ENCODE measurements at regions not wholly inside any gene's neighbourhood (a gene's known extent, or its start where the extent isn't known, plus 50 kb on each side); places are given as distances from the start of the nearest gene placed in this dataset.
A peak's percentile ranks its signal among the peaks of the same experiment; 100 is the strongest.

DNA sequence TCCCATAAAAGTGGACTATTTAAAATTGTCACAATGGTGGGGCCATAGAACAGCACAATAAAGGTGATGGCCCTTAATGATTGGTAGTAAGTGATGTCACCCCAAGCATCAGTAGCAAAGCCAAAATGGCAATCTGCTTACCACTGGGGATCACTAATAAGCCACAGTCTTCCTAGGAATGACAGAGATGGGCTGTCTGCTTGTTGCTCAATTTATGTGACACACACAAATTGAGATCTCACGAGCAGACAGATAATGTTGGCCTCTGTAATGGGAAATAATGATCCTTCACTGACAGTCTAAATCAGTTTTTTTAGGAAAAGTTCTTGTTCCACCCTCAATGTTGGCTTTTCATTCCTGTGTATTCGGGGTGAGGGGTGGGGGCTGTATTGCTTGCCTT lies 515.1 kb downstream of the BRD1 start:
- ATAC-seq (no peak), DNase-seq (no peak)
- Histone ChIP-seq H3K27ac (no peak overlapping the region), H3K4me3 (no peak overlapping the region), H3K4me1 (no peaks in the 10 kb centered on the region), H3K36me3 (no peaks in the 10 kb centered on the region), H3K27me3 (peaks cover 0 to 22% (median 10%) of the 10 kb centered on the region in 9 donors), H3K9me3 (no peaks in the 10 kb centered on the region)
- no peak for TF ChIP-seq CTCF (IDR thresholded peaks at IDR 0.05)
- TF ChIP-seq POLR2A (IDR thresholded peaks at IDR 0.05) = no peak
- whole genome bisulfite sequencing, 4 donors = 29 to 71% (median 47%) methylated on average over 2 of the region's 2 CpGs
- intact Hi-C loops (cut with DNase I) = loop anchor here in 1 of 10 donors (10.0 kb wide), 1 partner anchor 322 kb away; no protein-coding TSS in a partner anchor

DNA sequence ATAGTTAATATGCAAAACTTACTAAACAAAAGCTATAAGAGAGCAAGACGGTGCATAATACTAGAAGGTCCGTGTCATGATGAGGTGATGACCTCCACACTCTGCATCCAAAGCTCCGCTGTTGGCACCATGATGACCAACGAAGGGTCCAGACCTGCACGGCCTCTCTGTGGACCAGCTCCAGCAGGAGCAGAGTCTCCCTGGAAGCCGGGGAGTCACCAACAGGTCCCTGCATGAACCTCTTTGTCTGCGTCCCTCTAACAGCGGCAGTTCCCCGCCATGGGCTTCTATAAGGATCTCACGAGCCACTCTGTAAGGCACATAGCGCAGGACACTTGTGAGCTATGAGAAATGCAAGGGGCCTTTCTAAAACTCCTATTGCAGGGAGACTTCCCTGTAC lies 517.3 kb downstream of the BRD1 start:
- TF ChIP-seq CTCF (IDR thresholded peaks at IDR 0.05) (no peak), POLR2A (IDR thresholded peaks at IDR 0.05) (no peak)

DNA sequence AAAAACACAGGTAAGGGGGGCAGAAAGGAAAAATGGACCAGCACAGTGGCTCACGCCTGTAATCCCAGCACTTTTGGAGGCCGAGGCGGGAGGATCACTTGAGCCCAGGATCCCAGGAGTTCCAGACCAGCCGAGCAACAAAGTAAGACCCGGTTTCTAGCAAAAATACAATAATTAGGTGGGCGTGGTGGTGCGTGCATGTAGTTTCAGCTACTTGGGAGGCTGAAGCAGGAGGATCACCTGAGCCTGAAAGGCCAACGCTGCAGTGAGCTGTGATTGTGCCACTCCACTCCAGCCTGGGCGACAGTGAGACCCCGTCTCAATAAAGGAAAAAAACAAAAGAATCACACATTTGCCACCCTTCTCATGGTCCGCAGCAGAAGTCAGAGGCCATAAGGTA lies 519.4 kb downstream of the BRD1 start:
- ATAC-seq (no peak), DNase-seq (peak in 1 of 5 donors; percentile 7)
- H3K27me3 ChIP-seq = peaks cover 0 to 59% (median 11%) of the 10 kb centered on the region in 9 donors
- WGBS, 4 donors = 82 to 88% (median 85%) methylated on average over 11 of the region's 11 CpGs
- TF ChIP-seq POLR2A (IDR thresholded peaks at IDR 0.05) = no peak
- TF ChIP-seq CTCF (IDR thresholded peaks at IDR 0.05) = no peak
- intact Hi-C loops (cut with DNase I) = loop anchor here in 9 of 10 donors (5.0 to 10.0 kb wide), 7 partner anchors 261 to 733 kb away; no protein-coding TSS in a partner anchor
- H3K4me3 ChIP-seq = no peak overlapping the region
- no peak overlapping the region for H3K27ac ChIP-seq
- H3K4me1 ChIP-seq = peaks cover 0 to 8% (median 0%) of the 10 kb centered on the region in 12 donors
- no peaks in the 10 kb centered on the region for H3K9me3 ChIP-seq
- H3K36me3 ChIP-seq = no peaks in the 10 kb centered on the region

More for the DNA sequence above, 517.3 kb downstream of the BRD1 start:
- Histone ChIP-seq H3K4me1 (peaks cover 0 to under 1% (median 0%) of the 10 kb centered on the region in 12 donors), H3K27ac (no peak overlapping the region), H3K27me3 (peaks cover 0 to 39% (median 8%) of the 10 kb centered on the region in 9 donors), H3K4me3 (no peak overlapping the region), H3K36me3 (no peaks in the 10 kb centered on the region), H3K9me3 (no peaks in the 10 kb centered on the region)
- ATAC-seq (no peak), DNase-seq (peak in 1 of 5 donors; percentile 6)
- intact Hi-C loops (cut with DNase I) = loop anchor here in 1 of 10 donors (10.0 kb wide), 1 partner anchor 324 kb away; no protein-coding TSS in a partner anchor
- 77 to 87% (median 85%) methylated on average over 11 of the region's 11 CpGs for WGBS, 4 donors

GRCh38 chr22:49307870-49308269 lies 519.8 kb downstream of the BRD1 start:
- no peak for ATAC-seq
- H3K4me1 ChIP-seq = peaks cover 0 to 8% (median 0%) of the 10 kb centered on the region in 12 donors
- H3K9me3 ChIP-seq = no peaks in the 10 kb centered on the region
- peak in 2 of 5 donors; percentile 5 to 8 for DNase-seq
- intact Hi-C loops (cut with DNase I) = loop anchor here in 9 of 10 donors (5.0 to 10.0 kb wide), 7 partner anchors 261 to 733 kb away; no protein-coding TSS in a partner anchor
- H3K4me3 ChIP-seq = no peak overlapping the region
- WGBS, 4 donors = 85 to 88% (median 87%) methylated on average over 16 of the region's 16 CpGs
- peaks cover 0 to 61% (median 12%) of the 10 kb centered on the region in 9 donors for H3K27me3 ChIP-seq
- TF ChIP-seq CTCF (IDR thresholded peaks at IDR 0.05) = no peak
- no peak for TF ChIP-seq POLR2A (IDR thresholded peaks at IDR 0.05)
- H3K36me3 ChIP-seq = no peaks in the 10 kb centered on the region
- H3K27ac ChIP-seq = no peak overlapping the region

All from heart left ventricle (tissue), 16 donors.